ENCODE measurements at regions not wholly inside any gene's neighbourhood (a gene's known extent, or its start where the extent isn't known, plus 50 kb on each side); places are given as distances from the start of the nearest gene placed in this dataset.

DNA sequence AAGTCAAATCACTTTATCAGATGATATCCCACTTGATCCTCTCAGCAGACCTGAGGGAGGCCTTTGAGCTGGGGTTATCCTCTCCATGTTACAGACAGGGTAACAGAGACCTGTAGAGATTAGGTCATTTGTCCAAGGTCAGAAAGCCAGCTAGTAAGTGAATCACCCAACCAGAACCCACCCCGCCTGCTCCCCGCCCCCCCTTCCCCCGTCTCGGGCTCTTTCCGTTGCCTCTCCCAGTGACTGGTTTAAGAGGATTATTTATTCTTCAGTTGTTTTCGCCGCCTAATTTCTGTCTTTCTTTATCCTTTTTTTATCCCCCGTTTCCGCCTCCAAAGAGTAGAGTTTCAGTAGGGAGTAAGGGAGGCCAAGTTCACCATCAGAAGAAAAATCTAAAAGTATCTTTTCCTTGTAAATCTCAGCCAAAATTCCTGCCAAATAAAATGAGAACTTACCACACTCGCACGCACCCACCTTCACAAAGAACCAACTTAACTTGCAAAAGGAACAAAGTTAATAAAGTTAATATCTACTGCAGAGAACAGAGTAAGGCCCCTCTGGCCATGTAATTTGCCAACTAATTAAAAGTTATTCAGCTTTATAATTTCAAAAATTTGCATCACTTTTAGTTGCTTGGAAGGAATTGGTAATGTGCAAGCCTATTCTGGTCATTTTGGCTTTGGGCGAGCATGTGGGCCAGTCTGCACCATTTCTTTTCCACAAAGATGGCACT, 76.8 kb upstream of the TRABD2B start:
- ATAC-seq (ENCODE audit: low FRiP score in 2 of 2) = no peak
- no peaks in the 10 kb centered on the region for H3K27me3 ChIP-seq
- H3K4me3 ChIP-seq = no peak overlapping the region
- TF ChIP-seq POLR2A (IDR thresholded peaks at IDR 0.05) = no peak
- TF ChIP-seq EP300 (IDR thresholded peaks at IDR 0.05) = no peak
- no peak for TF ChIP-seq CTCF (IDR thresholded peaks at IDR 0.05)
- TF ChIP-seq POLR2AphosphoS5 (IDR thresholded peaks at IDR 0.05) = no peak
- H3K27ac ChIP-seq = no peak overlapping the region
- 83 to 92% methylated on average over 12 of the region's 12 CpGs for WGBS, 2 donors
- no peak for DNase-seq
- no peaks in the 10 kb centered on the region for H3K36me3 ChIP-seq
- no peaks in the 10 kb centered on the region for H3K4me1 ChIP-seq
- no peaks in the 10 kb centered on the region for H3K9me3 ChIP-seq

DNA sequence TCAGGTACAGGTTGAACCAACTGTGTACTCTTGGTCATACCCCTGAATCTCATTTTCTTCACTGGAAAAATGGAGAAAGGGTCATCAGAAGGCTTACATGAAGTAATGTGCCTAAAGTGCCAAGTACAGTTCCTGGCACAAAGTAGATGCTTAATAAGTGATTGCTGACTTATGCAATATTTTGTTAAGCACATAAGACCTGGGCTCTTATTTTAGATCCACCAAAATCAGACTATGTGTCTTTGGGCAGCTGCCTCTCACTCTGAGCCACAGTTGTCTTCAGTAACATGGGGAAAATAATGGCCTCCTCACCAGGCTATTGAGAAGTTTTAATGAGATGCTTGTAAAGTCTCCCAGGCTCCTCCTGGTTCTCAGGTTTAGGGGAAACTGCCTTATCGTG, 74.3 kb upstream of the TRABD2B start:
- Histone ChIP-seq H3K27me3 (no peaks in the 10 kb centered on the region), H3K4me3 (no peak overlapping the region), H3K4me1 (no peaks in the 10 kb centered on the region), H3K36me3 (no peaks in the 10 kb centered on the region), H3K9me3 (no peaks in the 10 kb centered on the region), H3K27ac (no peak overlapping the region)
- ATAC-seq (ENCODE audit: low FRiP score in 2 of 2) = no peak
- TF ChIP-seq POLR2A (IDR thresholded peaks at IDR 0.05) (no peak), EP300 (IDR thresholded peaks at IDR 0.05) (no peak), POLR2AphosphoS5 (IDR thresholded peaks at IDR 0.05) (no peak)
- DNase-seq = no peak
- 79 to 100% methylated on average over 1 of the region's 1 CpG for WGBS, 2 donors

DNA sequence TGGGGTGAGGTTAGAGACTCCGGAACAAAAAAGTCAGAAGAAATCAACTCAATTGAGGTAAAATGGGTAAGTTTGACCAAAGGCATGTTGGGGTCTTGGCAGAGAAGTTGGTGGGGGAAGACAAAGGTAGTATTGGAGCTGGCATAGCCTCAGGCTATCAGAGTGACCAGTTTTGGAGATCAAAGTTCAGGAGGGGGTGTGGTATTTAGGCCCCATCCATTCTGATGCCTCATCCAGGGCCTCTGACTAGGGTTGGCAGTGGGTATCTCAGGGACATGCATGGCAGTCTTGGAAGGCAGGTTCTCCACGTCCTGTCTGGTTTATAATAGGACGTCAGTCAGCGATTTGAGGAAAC, 73.2 kb upstream of the TRABD2B start:
- no peak overlapping the region for H3K27ac ChIP-seq
- H3K36me3 ChIP-seq = no peaks in the 10 kb centered on the region
- H3K4me1 ChIP-seq = no peaks in the 10 kb centered on the region
- DNase-seq = no peak
- H3K9me3 ChIP-seq = no peaks in the 10 kb centered on the region
- WGBS, 2 donors = 60 to 81% methylated on average over 4 of the region's 4 CpGs
- no peaks in the 10 kb centered on the region for H3K27me3 ChIP-seq
- no peak overlapping the region for H3K4me3 ChIP-seq
- no peak for TF ChIP-seq POLR2AphosphoS5 (IDR thresholded peaks at IDR 0.05)
- no peak for TF ChIP-seq EP300 (IDR thresholded peaks at IDR 0.05)
- no peak for TF ChIP-seq POLR2A (IDR thresholded peaks at IDR 0.05)
- no peak for TF ChIP-seq CTCF (IDR thresholded peaks at IDR 0.05)
- no peak for ATAC-seq (ENCODE audit: low FRiP score in 2 of 2)

DNA sequence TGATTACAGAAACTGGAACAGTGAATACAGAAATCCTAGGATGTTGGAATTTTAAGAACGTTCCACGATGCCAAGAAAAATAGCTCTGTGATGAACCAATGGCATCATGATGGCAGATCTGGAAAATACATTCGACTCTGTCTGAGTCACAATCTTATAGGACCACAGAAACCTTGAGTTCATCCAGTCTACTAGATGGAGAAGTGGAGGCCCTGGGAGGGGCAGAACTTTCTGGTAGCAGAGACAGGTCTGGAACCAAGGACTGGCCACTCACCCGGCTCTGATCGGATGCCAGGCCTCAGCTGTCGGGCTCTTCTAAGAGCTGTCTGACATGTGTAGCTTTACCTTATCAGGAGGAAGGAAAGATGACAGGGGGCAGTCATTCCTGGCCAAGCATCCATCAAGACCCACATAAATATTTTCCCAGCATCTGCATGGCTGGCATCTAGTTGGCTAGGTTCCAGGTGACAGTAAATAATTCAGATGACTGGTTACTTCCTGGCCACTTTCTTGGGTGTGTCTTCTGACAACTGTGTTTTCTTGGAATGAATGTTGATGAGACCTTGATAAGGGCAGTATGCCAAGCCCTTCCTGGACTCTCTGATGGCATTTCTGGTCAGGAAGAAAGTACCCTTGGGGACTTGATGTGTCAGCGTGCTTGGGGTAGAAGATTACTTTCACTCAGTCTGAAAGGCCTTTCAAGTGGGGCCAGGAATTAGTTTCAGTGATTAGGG, 72.6 kb upstream of the TRABD2B start:
- H3K27ac ChIP-seq = no peak overlapping the region
- TF ChIP-seq POLR2AphosphoS5 (IDR thresholded peaks at IDR 0.05) = no peak
- no peak for TF ChIP-seq POLR2A (IDR thresholded peaks at IDR 0.05)
- TF ChIP-seq EP300 (IDR thresholded peaks at IDR 0.05) = no peak
- TF ChIP-seq CTCF (IDR thresholded peaks at IDR 0.05) = no peak
- ATAC-seq (ENCODE audit: low FRiP score in 2 of 2) = peak in 1 of 2 donors; percentile 14

GRCh38 chr1:48068206-48068605, 71.0 kb upstream of the TRABD2B start:
- TF ChIP-seq POLR2AphosphoS5 (IDR thresholded peaks at IDR 0.05) (no peak), CTCF (IDR thresholded peaks at IDR 0.05) (no peak), POLR2A (IDR thresholded peaks at IDR 0.05) (no peak), EP300 (IDR thresholded peaks at IDR 0.05) (no peak)
- Histone ChIP-seq H3K36me3 (no peaks in the 10 kb centered on the region), H3K4me1 (no peaks in the 10 kb centered on the region), H3K4me3 (no peak overlapping the region), H3K27me3 (no peaks in the 10 kb centered on the region), H3K9me3 (no peaks in the 10 kb centered on the region), H3K27ac (no peak overlapping the region)
- DNase-seq (no peak), ATAC-seq (ENCODE audit: low FRiP score in 2 of 2) (no peak)
- WGBS, 2 donors = 75 to 82% methylated on average over 1 of the region's 1 CpG

More for the DNA sequence above, 72.6 kb upstream of the TRABD2B start:
- no peaks in the 10 kb centered on the region for H3K4me1 ChIP-seq
- no peak overlapping the region for H3K4me3 ChIP-seq
- H3K27me3 ChIP-seq = no peaks in the 10 kb centered on the region
- no peaks in the 10 kb centered on the region for H3K36me3 ChIP-seq
- H3K9me3 ChIP-seq = no peaks in the 10 kb centered on the region
- DNase-seq = no peak
- 67 to 71% methylated on average over 7 of the region's 7 CpGs for WGBS, 2 donors

Measured in upper lobe of left lung (tissue), 6 donors.